Stimulated activated CD4-positive, alpha-beta T cell treated with anti-CD3 and anti-CD28 coated beads, Interleukin-1b, Interleukin-23, amount 100 ng/mL, for 48 hours (primary cell): ENCODE measurements at regions not wholly inside any gene's neighbourhood (a gene's known extent, or its start where the extent isn't known, plus 50 kb on each side); places are given as distances from the start of the nearest gene placed in this dataset.
"Not testable (repeated sequence)": the region's sequence is repeated elsewhere in the genome, so short reads cannot be mapped to it uniquely, and the experiment has no call there.

ENCODE experiments used
- DNase-seq: peaks from one replicate; pipeline ENCODE4 v3.0.0-alpha.2; 2020

- no peak for DNase-seq
Observed at GRCh38 chr12:58316926-58317325, 375.6 kb downstream of the ATP23 start.

- DNase-seq, result no peak
Observed at GRCh38 chr12:58321414-58321813, 380.0 kb downstream of the ATP23 start.

- no peak for DNase-seq
Observed at GRCh38 chr12:58323676-58324075, 382.3 kb downstream of the ATP23 start.

GRCh38 chr12:58325561-58325960 lies 384.2 kb downstream of the ATP23 start:
- no peak for DNase-seq

DNA sequence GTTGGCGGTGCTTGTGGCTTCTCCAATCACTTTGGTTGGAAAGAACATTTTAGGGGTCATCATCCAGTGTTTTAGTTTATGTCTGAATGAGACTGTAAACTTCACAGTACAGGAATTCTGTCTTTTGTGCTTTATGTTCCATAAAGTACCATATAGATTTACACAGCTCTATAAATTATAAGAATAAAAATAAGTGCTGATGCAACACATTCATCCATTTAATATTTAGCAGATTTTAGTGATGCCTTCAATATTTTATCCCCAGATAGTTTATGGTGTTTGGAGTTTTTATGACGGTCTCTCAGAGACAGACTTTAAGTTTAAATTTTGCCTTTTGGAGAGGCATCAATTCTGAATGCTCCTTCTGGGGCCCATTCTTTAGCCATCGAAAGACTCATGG lies 385.2 kb downstream of the ATP23 start:
- no peak for DNase-seq

DNA sequence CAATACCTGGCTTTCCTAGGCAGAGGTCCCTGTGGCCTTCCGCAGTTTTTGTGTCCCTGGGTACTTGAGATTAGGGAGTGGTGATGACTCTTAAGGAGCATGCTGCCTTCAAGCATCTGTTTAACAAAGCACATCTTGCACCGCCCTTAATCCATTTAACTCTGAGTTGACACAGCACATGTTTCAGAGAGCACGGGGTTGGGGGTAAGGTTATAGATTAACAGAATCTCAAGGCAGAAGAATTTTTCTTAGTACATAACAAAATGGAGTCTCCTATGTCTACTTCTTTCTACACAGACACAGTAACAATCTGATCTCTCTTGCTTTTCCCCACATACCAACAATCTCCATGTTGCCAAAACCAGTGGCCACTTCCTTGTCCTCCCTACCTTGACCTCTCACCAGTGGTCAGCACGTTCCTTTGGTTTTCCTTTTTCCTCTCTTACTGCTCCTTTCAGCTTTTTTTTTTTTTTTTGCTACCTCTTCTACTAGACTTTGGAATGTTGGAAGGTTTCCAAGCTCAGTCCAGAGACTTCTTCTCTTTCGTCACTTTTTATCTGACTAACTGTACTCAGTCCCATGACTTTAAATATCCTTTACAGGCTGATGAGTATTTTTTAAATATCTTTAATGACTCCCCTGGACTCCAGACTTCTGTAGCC lies 395.3 kb downstream of the ATP23 start:
- DNase-seq, result not testable (repeated sequence)

DNA sequence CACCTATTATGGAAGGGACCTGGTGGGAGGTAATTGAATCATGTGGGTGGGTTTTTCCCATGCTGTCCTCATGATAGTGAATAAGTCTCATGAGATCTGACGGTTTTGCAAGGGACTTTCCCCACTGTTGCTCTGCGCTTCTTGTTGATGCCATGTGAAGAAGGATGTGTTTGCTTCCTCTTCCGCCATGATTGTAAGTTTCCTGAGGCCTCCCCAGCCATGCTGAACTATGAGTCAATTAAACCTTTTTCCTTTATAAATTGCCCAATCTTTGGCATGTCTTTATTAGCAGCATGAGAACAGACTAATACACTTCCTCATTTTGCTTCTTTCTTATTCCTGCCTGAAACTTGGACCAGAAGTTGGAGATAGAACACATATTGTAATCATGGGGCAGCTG lies 396.2 kb downstream of the ATP23 start:
- not testable (repeated sequence) for DNase-seq

DNA sequence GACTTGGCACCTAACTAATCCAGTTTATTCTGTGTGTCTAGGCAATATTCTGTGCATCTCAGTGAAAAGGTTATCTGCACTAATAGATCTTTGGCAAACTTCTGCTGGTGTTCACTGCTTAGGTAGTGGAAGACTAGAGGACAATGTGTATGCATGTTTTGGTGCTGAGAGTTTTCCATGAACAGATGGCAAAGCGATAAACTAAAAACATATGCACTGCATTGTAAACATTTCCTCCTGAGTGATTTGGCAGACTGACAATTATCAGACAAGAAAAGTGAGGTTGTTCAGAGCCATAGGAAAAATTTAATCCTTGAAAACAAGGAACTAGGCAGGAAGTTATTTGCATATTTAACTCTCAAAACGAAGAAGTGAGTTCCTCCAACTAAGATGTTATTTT lies 400.4 kb downstream of the ATP23 start:
- no peak for DNase-seq

- DNase-seq, result no peak
Observed at GRCh38 chr12:58342736-58343135, 401.4 kb downstream of the ATP23 start.

GRCh38 chr12:58346032-58346632 lies 404.8 kb downstream of the ATP23 start:
- DNase-seq, result no peak

DNA sequence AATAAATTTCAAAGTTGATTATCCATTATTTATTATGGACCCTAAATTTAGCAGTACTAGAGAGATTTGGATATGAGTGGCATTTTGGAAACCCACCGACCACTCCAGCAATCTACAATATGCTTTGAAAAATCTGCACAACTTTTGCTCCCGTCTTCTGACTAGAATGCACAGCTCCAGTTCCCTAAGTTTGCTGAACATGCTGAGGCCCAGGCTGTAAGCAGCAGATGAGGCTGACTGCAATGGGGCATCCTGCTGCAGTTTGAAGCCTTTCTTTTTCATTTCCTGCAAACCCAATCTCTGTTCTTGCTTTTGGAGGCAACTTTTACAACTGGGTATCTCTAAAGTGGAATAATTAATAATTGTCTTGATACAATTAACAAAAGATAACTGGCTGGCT lies 405.8 kb downstream of the ATP23 start:
- no peak for DNase-seq

DNA sequence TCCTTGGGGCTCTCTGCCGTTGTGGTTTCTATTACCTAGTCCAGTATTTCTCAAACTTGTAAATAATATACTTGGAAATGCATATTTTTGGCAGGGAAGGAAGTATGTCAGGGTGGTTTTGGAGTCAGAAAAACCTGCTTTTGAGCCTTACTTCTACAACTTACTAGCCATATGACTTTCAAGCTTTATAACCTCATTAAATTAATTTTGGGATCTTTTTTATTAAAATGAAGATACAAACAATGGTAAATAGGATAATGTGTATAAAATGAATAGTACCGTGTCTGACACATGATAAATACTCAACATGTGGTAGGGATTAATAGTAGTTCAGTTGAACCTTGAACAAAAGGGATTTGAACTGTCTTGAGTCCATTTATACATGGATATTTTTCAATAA lies 406.3 kb downstream of the ATP23 start:
- DNase-seq, result no peak

DNA sequence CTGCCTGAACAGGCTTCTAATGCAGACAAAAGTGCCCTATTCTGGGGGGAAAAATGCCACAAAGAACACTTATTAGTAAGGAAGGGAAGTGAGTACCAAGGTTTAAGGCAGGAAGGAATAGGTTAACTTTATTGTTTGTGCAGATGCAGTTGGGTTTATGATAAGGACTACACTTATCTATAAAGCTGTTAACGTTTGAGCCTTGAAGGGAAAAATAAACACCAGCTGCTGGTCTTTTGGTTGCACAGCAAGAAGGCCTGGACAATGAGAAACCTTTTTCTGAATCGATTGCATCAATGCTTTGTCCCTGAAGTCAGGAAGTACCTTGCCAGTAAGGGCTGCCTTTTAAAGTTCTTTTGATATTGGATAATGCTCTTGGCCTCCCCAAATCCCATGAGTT lies 407.8 kb downstream of the ATP23 start:
- DNase-seq, result no peak

DNA sequence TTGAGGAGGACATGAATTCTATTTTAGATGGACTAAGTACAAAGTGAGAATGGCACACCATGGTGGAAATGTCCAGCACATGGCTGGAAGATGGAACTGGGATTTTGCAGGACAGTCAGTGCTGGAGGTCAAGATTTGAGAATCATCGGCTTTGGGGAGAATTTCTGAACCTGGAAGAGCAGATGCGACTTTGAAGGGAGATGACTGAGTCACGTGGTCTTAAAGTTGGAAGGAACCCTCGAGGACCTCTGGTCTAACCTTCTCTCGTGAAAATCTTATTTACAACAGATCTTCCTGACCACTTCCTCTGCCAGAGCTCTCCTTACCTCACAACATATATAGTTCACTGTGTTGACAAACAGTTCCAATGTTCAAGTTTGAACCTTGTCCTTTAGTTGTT lies 415.4 kb downstream of the ATP23 start:
- DNase-seq, result no peak

- DNase-seq, result no peak
Observed at GRCh38 chr12:58357511-58357910, 416.1 kb downstream of the ATP23 start.

- no peak for DNase-seq
Observed at GRCh38 chr12:58358369-58358768, 417.0 kb downstream of the ATP23 start.

DNA sequence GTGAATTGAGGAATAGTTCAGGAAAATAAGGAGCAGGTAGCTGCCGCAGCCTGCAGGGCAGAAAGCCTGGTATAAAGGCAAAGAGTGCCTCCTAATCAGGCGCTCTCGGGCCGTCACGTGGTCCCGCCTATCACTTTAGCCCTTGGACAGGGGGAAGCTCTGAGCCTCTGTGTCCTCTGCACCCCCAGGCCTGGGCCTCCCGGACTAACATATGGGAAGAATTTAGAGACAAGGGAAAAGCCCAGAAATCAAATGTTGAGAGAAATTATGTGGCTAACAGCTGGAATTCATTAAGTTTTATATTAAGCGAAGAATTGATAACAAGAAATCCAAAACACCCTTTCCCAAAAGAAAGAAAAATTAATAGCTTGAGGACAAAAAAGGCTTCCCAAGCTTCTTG lies 417.7 kb downstream of the ATP23 start:
- no peak for DNase-seq

GRCh38 chr12:58361056-58361455 lies 419.7 kb downstream of the ATP23 start:
- no peak for DNase-seq

DNA sequence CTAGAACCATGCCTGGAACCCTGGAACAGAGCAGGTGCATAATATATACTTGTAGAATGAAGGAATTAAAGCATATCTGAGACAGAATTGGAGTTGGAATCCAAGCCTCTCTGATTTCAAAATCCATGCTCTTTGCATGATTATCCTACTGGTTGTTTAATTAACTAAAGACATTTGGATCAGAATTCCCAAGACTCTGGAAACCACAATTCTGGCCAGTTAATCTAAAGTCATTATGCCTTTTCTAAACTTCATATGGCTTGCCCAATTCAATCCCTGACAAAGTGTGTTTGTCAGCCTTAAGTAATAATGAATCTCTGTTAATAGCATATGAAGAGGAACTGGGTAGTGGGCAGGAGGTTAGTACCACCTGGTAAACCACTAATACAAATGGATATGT lies 422.6 kb downstream of the ATP23 start:
- DNase-seq, result no peak

DNA sequence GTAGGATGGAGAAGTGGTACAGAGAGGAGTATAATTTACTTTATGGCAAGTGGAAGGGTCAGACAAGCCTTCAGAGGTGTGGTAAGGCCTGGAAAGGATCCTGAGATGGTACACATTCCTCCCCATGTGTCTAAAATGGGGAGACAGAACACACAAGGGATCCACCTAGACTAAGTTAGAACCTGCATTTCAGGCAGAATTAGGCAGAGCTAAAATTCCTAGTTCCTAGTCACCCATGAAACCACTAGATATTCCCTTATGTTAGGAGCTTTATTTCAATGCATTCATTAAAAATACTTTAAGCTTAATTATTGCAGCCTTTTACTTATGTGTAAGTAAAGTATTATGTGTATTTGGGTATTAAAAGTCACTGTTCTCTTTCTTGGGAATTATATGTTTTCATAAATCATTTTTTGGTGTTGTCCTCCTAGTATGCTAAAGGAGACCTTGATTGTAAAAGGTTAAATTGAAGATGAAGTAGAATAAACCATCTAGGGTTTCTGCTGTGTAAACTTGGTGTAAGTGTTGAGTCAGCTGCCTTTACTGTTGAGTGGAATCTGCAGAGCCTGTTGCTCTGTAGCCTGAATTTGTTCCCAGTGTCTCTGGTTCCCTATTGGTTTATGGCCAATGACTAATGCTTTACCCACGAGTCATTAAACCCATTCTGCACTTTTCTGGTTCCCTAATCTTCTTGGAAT lies 423.2 kb downstream of the ATP23 start:
- no peak for DNase-seq

- no peak for DNase-seq
Observed at GRCh38 chr12:58365087-58365390, 423.7 kb downstream of the ATP23 start.

DNA sequence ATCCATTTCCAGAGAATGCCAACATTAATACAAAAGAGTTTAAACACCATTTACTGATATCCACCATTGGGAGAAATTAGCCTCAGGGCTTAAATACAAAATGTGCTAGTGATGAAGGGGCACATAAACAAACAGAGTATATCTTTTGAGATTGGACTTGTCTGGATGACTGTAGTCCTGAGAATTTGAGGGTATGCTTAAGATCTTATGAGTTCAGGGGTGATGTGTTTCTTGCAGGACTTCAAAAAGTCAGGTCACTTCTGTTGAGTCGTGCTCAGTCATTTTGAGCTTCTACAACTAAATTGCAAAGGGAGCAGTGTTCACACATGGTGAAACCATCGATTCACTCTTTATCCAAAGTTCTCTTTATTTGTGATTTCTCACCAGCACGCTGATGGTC lies 425.7 kb downstream of the ATP23 start:
- no peak for DNase-seq

DNA sequence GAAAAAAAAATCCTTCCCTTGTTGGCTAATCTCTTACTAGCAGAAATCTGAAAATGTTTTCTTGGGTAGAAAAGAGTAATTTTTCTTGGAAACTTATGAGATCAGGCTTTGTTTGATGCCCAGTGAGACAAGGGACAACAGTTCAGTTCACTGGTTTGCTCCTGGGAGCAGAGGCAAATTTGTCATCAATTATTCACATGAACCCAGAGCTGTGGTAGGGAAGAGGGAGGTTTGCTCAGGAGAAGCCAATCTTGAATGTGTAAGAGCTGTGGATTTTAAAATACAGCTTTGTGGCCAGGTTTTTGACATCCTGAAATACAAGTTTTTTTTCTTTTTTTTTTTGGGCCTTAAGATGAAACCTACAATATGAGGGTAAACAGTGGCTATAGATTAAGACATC lies 426.6 kb downstream of the ATP23 start:
- DNase-seq, result no peak

DNA sequence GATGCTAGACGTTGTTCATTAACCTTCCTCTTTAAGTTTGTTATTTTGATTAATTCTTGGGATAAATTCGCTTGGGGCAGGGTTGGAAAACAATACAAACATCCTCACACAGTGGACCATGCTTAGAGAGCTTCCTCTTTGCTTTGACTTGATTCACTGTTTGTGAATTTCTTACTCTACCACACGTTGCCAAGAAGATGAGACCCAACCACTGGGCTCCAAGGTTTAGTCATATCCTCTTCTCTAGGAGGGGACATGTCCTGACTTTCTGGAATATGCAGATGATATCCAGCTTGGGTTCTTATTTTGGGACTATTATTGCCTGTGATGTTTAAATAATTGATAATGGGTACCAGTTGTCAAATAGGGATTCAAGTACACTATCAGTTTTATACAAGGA lies 428.2 kb downstream of the ATP23 start:
- no peak for DNase-seq

DNA sequence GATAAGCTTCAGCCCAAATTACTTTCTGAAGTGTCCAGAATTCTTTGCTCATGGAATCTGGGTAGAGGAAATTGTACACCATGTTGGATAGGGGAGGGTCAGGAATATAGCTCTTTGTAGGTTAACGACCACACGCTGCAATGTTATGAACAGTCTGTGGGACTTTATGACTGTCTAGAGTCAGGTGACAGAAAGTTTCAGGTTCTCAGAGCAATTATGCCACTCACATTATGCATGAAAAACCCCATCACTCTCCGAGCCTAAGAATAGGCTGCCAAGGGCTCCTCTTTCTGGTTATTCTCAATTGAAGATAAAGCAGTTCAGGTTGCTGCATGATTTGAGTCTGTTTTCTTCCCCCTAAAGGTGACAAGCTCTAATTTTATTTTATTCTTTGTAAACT lies 430.9 kb downstream of the ATP23 start:
- DNase-seq, result no peak
